Anterior cingulate cortex (tissue), 58 donors: ENCODE measurements at regions not wholly inside any gene's neighbourhood (a gene's known extent, or its start where the extent isn't known, plus 50 kb on each side); places are given as distances from the start of the nearest gene placed in this dataset.
"Not testable (repeated sequence)": the region's sequence is repeated elsewhere in the genome, so short reads cannot be mapped to it uniquely, and the experiment has no call there.

Source experiments
- DNase-seq, 58 donors: peaks; one replicate each; lab custom pipeline; 2025; lab: John Stamatoyannopoulos, UW

DNA sequence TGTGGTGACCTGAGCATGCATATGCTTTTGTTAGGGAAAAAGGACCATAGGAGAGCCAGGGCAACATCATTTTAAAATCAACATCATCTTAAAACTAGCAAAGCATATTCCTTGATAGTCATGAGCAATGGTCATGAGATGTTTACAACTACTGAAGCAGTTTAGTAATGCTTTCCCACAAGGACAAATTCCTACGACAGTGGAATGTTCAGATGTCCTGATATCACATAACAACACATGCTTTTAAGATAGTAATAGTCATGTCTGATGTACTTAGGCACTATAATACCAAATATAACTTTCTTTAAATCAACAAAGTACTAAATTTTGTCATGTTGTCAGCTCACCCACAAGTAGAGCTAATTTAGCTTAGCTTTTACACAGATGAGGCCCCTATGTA lies 370.3 kb downstream of the HTR1B start:
- DNase-seq = no peak

DNA sequence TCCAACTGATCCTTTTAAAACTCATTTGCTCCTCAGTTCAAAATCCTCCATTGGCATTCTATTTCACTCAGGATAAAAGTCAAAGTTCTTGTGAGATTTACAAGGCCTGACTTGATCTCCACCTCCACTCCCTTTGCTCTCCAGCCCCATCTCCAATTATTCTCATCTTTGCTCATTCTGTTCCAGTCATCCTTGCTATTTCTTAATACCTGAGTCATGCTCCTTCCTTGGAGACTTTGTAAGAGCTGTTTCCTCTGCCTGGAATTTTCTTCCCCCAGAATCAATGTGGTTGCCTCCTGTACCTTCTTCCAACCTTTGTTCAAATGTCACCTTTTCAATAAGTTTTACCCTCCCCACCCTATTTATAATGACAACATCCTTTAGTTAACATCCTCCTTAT lies 373.5 kb downstream of the HTR1B start:
- no peak for DNase-seq

DNA sequence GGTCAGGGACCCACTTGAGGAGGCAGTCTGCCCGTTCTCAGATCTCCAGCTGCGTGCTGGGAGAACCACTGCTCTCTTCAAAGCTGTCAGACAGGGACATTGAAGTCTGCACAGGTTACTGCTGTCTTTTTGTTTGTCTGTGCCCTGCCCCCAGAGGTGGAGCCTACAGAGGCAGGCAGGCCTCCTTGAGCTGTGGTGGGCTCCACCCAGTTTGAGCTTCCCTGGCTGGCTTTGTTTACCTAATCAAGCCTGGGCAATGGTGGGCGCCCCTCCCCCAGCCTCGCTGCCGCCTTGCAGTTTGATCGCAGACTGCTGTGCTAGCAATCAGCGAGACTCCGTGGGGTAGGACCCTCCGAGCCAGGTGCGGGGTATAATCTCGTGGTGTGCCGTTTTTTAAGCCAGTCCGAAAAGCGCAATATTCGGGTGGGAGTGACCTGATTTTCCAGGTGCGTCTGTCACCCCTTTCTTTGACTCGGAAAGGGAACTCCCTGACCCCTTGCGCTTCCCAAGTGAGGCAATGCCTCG lies 375.4 kb downstream of the HTR1B start:
- not testable (repeated sequence) for DNase-seq

DNA sequence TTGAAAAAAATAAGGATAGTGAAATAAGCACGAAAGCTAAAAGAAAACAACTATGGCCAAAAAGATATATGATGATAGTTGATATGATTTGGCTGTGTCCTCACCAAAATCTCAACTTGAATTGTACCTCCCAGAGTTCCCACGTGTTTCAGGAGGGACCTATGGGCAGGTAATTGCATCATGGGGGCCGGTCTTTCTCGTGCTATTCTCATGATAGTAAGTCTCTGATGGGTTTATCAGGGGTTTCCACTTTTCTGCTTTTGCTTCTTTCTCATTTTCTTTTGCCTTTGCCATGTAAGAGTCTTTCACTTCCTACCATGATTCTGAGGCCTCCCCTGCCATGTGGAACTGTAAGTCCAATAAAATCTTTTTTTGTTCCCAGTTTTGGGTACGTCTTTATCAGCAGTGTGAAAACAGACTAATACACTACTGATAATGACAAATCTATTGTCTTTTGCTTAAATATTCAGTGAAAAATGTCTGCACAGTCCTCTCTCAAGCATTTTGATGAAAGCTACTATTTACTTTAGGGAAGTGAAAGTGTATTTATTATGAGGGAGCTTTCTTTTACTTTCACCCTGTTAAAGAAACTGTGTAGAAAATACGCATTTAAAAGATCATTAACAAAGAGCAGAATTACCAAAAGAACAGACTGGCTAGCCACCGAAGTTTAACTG lies 389.1 kb downstream of the HTR1B start:
- no peak for DNase-seq

DNA sequence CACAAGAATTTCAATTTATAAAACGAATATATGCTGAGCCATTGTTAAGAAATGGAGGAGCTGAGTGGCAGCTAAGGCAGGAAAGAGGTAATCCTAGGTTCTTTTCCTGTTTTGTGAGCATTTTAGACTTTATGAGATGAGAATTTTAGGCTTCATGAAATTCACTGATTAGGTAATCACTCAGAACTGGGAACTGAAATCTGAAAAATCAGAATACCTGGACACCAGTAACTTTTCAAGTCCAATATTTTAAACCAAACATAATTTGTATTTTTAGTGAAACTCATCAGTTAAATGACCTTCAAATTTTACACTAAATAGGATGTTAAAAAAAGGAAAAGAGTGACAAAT lies 389.9 kb downstream of the HTR1B start:
- DNase-seq = no peak

DNA sequence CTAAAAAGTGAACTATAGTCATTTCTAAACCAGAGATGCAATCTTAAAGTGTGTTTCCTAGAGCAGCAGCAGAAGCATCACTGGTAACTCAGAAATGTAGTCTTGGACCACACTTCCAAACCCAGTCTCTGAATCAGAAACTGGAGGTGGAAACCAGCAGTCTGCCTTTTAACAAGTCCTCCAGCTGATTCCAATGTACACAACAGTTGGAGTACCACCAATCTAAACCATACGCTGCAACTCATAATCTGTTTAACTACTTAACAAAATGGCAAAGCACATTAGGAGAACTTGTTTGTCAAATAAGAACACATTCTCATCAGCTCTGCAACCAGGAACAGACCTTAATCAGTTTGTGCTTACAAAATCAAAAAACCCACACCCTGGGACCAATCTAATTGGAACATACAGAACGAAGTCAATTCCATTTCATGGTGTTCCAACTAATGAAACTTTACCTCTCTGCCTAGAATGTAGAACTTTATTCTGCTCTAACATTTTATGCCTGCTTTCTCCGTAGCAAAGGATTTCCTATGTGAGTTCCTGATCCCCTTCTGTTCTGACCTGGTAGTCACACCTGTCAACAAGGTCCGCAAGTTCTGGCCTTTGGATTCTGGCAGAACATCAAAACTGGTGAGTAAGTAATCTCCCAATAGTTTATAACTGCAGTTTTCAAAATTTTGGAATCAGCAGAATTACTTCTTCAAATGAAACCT lies 390.4 kb downstream of the HTR1B start:
- peak in 1 of 58 donors; percentile 1 for DNase-seq

DNA sequence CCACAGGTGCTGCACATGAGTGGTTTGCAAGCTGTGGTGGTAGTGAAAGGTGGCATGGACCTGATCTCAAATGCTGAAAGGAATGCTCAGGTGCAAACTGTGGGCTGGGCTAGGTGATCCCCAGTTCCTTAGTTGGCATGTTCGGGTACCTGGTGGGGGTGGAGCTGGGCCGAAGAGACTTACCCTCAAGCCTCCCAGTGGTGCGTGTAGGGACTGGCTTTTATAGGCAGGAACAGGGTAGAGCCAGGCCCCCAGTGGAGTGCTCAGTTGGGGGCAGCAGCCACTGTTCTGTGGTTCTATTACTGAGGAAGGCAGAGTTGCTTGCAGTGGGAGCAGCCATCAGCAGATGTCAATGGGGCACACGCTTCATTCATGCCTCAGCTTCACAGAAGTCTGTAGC lies 399.8 kb downstream of the HTR1B start:
- no peak for DNase-seq

DNA sequence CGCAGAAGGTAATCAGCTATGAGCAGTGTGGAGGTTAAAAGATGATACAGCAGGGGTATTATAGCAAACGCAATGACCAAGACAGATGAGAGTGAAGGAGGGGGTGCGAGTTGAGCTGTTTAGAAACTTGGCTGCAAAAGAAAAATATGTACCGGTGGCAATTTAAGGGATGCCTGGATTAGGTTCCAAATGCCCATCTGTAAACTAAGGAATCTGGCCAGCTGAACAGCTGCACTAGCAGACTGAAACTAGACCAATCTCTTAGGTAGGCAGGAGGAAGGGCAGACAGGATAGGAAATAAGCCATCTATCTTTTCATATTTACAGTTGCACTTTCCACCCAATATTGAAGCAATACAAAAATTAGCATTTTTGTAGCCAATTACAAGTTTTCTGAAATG lies 407.6 kb downstream of the HTR1B start:
- no peak for DNase-seq

DNA sequence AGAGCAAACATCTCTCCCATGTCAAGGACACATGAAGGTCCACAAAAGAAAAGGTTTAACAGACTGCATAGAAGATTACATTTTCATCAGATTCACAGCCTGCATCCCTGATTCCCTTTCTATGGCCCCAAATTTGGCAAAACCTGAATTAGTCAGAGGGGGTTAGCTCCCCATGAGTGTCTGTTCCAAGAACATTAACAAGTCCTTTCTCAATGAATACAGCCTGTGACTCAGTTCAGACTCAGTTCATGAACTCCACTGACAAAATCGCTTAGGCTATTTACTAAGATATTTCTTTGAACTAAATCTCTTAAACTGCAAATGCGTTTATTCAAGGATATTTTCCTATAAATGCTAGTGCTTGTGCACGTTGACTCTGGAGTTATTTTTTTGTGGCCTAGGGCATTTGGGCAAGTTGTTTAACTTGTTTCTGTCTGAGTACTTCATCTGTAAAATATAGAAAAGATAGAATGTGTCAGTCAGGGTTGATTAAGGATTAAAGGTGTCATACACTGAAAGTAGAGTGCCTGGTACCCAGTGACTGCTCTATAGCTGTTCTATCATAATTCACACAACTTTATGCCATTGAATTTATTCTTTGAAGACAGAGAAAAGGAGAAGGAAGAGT lies 422.6 kb downstream of the HTR1B start:
- no peak for DNase-seq

DNA sequence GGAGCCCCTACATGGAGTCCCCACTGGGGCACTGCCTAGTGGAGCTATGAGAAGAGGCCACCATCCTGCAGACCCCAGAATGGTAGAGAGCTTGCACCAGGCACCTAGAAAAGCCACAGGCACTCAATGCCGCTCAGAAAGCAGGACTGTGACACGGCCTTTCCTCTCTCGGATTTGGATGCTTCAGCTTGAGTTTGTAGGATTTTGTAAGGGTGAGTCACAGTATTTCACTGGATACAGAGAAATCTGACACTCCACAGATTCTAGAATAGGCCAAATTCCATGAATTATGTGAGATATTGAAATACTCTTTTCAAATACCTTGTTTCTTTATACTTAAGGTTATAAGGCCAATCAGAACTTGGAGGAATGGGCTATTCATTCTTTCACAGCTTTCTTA lies 424.5 kb downstream of the HTR1B start:
- DNase-seq = no peak

DNA sequence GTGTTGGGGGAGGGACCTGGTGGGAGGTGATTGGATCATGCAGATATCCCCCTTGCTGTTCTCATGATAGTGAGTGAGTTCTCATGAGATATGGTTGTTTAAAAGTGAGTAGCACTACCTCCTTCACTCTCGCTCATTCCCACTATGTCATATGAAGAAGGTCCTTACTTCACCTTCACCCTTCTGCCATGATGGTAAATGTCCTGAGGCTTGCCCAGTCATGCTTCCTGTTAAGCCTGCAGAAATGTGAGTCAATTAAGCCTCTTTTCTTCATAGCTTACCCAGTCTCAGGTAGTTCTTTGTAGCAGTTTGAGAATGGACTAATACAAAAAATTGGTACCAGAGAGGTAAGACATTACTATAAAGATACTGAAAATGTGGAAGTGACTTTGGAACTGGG lies 425.9 kb downstream of the HTR1B start:
- DNase-seq = no peak

DNA sequence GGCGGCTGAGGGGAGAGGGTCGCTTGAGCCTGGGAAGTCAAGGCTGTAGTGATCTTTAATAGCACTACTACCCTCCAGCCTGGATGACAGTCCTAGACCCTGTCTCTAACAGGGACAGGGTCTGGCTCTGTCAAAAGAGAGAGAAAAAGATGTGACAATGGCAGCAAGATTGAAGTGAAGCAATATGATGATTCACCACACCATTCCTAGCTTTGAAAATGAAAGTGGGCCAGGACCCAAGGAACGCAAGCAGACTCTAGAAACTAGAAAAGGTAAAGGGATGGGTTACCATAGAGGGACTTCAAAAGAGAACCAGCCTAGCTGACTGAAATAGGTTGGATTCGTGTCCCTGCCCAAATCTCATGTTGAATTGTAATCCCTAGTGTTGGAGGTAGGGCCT lies 426.9 kb downstream of the HTR1B start:
- DNase-seq = no peak

DNA sequence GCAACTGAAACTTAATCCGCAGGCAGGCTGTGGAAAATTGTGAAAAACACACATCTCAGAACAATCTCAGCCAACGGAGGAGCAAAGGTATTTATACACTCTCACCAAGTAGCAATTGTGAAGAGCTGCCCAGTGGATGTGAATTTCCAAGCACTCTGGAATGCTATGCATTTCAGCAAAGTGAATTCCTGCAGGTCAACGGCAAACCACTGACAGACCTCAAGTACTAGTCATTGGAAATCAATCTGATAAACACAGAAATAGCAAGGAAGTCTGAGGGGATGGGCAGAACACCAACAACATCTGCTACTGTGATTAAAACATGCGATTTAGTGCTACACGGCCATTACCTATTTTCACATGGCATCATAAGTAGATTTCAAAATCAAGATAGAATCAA lies 429.1 kb downstream of the HTR1B start:
- no peak for DNase-seq

DNA sequence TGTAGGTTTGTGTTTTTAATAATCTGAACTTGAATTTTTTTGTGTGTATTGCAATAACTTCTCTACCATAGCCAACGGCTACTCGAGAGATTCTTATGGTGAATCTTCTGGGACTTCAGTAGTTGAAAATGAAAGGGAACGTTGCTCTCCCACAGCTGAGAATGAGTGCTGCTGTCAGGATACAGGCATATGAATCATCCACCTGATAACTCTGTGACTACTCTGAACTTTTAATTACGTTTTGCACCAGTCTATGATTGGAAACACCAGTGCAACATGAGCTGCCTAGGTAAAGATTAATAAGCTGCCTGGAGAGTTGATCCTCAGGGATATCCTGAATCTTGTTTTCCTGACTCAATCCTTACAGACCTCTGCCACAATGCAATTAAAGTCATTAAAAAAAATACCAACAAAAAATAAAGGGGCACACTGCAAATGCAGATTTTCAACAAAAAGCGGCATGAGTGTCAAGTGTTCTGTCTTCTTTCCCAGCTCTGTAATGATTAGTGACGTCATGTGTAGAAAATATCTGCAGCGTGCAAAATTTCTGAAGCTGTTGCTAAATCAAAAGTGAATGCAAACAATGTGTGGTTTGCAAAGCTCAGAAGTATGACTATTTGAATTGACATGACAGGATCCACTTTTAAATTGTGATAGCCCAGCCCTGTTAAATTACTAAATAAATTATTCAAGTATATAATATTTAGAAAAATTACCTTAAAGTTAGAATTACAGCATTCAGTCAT lies 432.2 kb downstream of the HTR1B start:
- no peak for DNase-seq

DNA sequence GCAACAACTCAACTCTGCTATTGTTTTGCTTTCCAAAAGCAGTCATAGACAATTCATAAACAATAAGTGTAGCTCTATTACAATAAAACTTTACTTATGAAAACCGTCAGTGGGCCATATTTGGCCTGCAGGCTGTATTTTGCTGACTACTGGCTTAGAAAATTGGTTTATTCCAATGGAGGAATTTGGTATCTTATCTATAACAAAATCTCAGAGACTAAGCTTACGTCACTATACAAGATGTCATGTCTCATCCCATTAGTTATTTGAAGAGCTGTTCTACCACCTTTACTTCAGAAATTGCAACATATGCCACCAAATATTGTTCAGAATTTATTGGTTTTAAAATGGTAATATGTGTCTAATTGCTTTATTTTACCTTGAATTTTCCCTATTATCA lies 436.9 kb downstream of the HTR1B start:
- DNase-seq = no peak

DNA sequence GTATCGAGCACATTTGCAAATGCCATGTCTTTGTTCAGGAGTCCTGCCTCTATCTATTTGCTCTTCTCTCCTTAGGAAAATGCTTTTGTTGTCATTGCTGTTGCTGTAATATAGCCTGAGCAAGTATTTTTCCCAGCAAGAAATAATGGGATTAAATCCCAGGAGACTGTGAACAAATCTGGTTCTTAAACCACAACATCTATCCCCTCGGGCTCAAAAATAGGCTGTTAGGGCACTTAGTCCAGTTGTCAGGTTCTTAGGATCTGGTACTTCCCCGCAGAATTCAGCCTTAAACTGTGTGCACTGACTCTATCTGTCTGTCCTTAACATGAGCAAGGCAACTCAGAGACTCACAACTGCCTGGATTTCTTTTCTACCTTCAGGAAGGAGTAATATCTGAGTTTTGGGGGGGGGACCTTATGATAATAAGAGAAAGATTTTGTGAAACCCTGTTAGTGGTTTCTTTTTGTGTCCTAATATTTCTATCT lies 437.5 kb downstream of the HTR1B start:
- DNase-seq = no peak

DNA sequence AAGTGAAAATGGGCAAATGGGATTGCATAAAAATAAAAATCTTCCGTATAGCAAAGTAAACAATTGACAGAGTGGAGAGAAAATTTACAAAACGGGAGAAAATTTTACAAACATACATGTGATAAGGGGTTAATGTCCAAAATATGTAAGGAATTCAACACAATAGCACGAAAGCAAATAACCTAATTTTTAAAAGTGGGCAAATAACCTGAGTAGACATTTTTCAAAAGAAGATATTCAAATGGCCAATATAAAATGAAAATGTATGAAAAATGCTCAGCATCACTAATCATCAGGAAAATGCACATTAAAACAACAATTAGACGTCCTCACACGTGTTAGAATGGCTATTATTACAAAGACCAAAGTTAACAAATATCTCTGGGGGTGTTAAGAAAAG lies 441.5 kb downstream of the HTR1B start:
- DNase-seq = no peak

DNA sequence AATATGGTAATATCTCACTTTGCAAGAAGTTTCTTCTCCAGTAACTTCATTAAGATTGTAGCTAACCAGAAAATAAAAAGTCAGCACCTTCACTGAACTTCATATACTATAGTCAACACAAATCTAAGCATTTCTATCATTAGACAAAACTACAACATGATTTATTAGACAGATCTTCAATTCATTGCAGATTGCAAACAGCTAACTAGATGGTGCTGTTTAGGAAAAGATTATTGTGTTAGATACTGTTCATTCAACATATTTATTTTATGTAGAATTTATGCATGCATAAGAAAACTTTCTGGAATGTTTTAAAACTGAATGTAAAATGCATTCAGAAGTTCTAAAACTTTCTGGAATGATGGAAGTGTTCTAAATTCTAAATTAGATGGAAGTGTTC lies 442.1 kb downstream of the HTR1B start:
- DNase-seq = no peak

DNA sequence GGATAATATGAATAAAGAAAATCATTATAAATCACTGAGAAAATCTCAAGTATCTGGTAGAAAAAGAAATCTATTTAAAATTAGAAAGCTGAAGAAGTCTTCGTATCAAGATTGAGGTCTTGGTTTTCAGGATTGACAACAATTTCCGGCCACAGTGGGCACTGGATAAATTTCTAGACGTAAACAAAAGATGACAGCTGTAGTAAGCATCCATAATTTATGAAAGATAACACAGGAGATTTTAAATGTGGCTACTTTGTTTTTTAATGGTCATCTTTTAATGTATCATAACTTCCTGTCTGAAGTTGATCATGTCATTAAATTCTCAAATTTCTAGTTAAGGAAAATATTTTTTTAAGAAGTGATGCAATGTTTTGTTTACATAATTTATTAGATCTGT lies 444.2 kb downstream of the HTR1B start:
- DNase-seq = no peak

DNA sequence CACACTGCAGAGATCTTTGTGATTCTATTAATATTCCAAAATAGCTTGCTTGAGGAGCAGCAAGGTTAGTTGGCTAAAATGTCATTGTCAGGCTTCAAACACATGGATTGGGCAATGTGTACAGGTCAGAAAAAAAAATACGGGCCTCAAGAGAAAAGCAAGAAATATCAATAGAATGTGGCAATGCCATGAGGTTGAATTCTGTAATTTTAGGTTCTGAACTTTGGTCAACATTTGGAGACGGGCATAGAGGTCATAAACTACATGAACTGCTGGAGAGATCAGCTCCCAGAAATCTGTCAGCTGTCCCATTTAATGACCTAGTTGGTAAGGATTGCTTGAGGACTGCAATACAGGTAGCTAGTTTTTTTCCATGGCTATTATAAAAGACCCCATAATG lies 445.8 kb downstream of the HTR1B start:
- no peak for DNase-seq

DNA sequence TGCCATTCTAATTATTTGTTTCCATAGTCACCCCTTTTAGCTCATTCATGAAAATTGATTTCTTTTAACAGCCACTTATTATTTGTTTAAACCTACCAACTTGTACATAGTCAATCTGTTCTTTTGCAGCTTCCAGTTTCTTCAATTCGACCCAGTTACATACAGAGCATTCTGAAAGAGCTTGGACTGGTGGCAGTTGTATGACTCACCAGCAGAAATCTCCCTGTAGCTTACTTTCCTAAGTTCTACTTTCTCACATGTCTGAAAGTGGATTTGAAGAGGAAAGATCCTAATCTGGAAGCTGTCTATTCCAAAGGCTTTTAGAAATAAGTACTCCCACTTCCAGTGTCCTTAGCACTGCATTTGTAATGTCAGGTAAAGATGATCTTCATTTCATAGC lies 447.9 kb downstream of the HTR1B start:
- DNase-seq = no peak
